ENCODE measurements at regions not wholly inside any gene's neighbourhood (a gene's known extent, or its start where the extent isn't known, plus 50 kb on each side); places are given as distances from the start of the nearest gene placed in this dataset.
"Not testable (repeated sequence)": the region's sequence is repeated elsewhere in the genome, so short reads cannot be mapped to it uniquely, and the experiment has no call there.

- no peak for DNase-seq
These were observed 164.1 kb downstream of the UQCRFS1 start for GRCh38 chr19:29048873-29049272.

GRCh38 chr19:29045679-29046254 is 167.2 kb downstream of the UQCRFS1 start:
- no peak for DNase-seq

- DNase-seq, result no peak
These were observed 168.9 kb downstream of the UQCRFS1 start for GRCh38 chr19:29044037-29044436.

- DNase-seq, result no peak
These were observed 170.5 kb downstream of the UQCRFS1 start for GRCh38 chr19:29042450-29042849.

- no peak for DNase-seq
These were observed 172.0 kb downstream of the UQCRFS1 start for GRCh38 chr19:29040951-29041350.

- no peak for DNase-seq
These were observed 172.7 kb downstream of the UQCRFS1 start for GRCh38 chr19:29040292-29040691.

GRCh38 chr19:29039036-29039435 is 173.9 kb downstream of the UQCRFS1 start:
- DNase-seq, result not testable (repeated sequence)

GRCh38 chr19:29031216-29031615 is 181.7 kb downstream of the UQCRFS1 start:
- no peak for DNase-seq

- no peak for DNase-seq
These were observed 183.5 kb downstream of the UQCRFS1 start for GRCh38 chr19:29029268-29029958.

GRCh38 chr19:29022599-29022998 is 190.4 kb downstream of the UQCRFS1 start:
- no peak for DNase-seq

- no peak for DNase-seq
These were observed 190.8 kb downstream of the UQCRFS1 start for GRCh38 chr19:29022165-29022564.

- no peak for DNase-seq
These were observed 191.6 kb downstream of the UQCRFS1 start for GRCh38 chr19:29021232-29021916.

GRCh38 chr19:29019403-29019802 is 193.5 kb downstream of the UQCRFS1 start:
- DNase-seq, result no peak

- no peak for DNase-seq
These were observed 194.4 kb downstream of the UQCRFS1 start for GRCh38 chr19:29018542-29018941.

GRCh38 chr19:29017788-29018187 is 195.2 kb downstream of the UQCRFS1 start:
- DNase-seq, result no peak

GRCh38 chr19:29016926-29017760 is 195.8 kb downstream of the UQCRFS1 start:
- no peak for DNase-seq

- no peak for DNase-seq
These were observed 196.6 kb downstream of the UQCRFS1 start for GRCh38 chr19:29016353-29016752.

GRCh38 chr19:29015569-29015968 is 197.4 kb downstream of the UQCRFS1 start:
- no peak for DNase-seq

- DNase-seq, result no peak
These were observed 198.0 kb downstream of the UQCRFS1 start for GRCh38 chr19:29014857-29015436.

- DNase-seq, result no peak
These were observed 199.0 kb downstream of the UQCRFS1 start for GRCh38 chr19:29013988-29014387.

GRCh38 chr19:29013325-29013724 is 199.6 kb downstream of the UQCRFS1 start:
- no peak for DNase-seq

- DNase-seq, result no peak
These were observed 200.5 kb downstream of the UQCRFS1 start for GRCh38 chr19:29012457-29012856.

GRCh38 chr19:29010276-29010675 is 202.7 kb downstream of the UQCRFS1 start:
- DNase-seq, result no peak
